GM13976 (cell line): ENCODE measurements at regions not wholly inside any gene's neighbourhood (a gene's known extent, or its start where the extent isn't known, plus 50 kb on each side); places are given as distances from the start of the nearest gene placed in this dataset.

ENCODE experiments used
- DNase-seq: peaks from one replicate; pipeline ENCODE4 v3.0.0; 2012; ENCODE audit warnings: low spot score
- in situ Hi-C: fragments of 300-500 bp; cut with MboI; formaldehyde crosslinking; loops from one replicate; pipeline ENCODE4 v1.12.0; 2022; ENCODE audit warnings: low sequenced_read_pairs, mixed read lengths, inconsistent platforms; ENCODE audit not compliant: unreplicated experiment
- TF ChIP-seq, protein P1 (sequence below): IDR thresholded peaks from 2 replicates; pipeline ENCODE4 v1.5.1; 2012; ENCODE audit warnings: borderline replicate concordance, mild to moderate bottlenecking; ENCODE audit not compliant: insufficient read depth; ENCODE audit errors: extremely low read depth, missing control alignments, control extremely low read depth

DNA sequence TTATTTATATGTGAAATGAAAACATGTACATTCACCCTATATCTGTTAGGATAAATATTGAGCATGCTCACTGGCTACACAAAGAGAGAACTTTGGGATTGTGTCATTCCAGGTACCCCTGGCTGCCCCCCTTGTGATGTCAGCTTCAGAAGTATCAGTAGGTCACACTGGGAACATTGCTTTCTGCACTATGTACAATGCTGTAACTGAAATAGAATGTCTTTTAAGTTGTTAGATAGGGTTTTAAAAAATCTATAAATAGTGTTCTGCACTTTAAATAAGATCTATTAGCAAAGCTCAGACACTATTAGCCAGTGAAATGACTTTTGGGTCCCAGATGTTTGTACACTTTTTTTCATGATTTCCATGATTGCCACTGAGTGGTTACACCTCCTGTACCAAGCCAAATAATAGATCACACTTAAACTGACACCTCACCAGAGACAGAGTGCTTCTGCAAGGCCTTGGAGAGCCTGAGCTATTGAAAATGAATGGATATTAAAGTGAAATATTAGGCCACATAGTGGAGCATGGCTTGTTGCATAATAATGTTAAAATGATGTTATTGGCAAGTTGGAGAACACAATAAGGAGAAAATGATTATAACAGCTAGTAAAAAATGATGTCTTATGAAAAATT lies 297.0 kb upstream of the NXPH2 start:
- TF ChIP-seq, protein P1, sequence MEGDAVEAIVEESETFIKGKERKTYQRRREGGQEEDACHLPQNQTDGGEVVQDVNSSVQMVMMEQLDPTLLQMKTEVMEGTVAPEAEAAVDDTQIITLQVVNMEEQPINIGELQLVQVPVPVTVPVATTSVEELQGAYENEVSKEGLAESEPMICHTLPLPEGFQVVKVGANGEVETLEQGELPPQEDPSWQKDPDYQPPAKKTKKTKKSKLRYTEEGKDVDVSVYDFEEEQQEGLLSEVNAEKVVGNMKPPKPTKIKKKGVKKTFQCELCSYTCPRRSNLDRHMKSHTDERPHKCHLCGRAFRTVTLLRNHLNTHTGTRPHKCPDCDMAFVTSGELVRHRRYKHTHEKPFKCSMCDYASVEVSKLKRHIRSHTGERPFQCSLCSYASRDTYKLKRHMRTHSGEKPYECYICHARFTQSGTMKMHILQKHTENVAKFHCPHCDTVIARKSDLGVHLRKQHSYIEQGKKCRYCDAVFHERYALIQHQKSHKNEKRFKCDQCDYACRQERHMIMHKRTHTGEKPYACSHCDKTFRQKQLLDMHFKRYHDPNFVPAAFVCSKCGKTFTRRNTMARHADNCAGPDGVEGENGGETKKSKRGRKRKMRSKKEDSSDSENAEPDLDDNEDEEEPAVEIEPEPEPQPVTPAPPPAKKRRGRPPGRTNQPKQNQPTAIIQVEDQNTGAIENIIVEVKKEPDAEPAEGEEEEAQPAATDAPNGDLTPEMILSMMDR = no peak
- in situ Hi-C loops = no loop called here
- DNase-seq = no peak

DNA sequence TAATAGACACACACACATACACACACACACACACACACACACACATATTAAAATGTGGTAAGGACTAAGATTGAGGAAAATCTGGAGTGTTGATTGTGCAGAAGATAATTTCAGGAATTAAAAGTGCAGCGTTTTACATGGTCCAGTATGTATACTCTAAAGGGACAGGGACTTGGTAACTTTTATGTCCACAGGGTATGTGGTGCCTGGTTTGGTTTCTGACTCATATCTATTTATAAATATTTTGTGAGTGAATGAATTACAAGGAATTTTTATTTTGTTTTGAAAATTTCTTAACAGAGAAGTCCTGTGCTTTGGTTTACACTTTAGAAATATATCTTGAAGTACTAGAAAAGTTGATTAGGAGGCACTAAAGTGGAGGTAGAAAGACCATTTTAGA lies 287.7 kb upstream of the NXPH2 start:
- in situ Hi-C loops = no loop called here
- TF ChIP-seq, protein P1 = no peak
- DNase-seq = no peak

DNA sequence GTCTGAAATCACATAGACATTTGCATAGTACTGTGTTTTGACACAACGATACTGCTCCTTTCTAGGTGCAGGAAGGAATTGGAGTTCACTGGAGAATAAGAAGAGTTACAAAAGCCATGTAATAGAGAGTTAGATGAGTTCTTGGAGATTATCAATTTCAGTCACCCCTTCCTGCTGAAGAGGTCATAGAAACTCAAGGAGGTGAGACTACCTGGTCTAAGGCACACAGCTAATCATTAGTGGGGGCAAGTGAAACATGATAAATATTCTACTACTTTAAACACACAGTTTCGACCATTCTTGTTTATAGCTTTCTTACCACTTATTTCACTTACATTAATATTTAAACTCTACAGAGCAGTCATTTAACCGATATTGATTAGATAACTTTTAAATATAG lies 286.9 kb upstream of the NXPH2 start:
- in situ Hi-C loops = no loop called here
- no peak for DNase-seq
- TF ChIP-seq, protein P1 = no peak

DNA sequence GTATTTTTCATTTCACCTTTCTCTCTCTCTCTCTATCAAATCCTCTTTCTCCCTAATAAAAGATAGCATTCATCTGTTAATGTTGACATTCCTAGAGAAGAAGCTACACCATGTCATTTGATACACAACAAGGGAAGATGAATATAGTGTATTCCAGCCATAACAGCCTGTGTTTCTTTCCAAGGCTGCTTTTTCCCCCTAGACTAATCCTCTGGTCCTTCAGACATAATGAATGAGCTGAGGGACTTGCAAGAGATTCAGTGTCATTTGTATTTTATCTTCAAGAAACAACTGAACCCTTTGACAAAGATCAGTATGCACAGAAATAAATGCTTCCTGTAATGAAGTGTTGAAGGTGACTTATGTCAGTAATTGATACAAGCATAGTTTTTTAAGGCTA lies 284.0 kb upstream of the NXPH2 start:
- TF ChIP-seq, protein P1 = no peak
- DNase-seq = no peak
- in situ Hi-C loops = no loop called here

DNA sequence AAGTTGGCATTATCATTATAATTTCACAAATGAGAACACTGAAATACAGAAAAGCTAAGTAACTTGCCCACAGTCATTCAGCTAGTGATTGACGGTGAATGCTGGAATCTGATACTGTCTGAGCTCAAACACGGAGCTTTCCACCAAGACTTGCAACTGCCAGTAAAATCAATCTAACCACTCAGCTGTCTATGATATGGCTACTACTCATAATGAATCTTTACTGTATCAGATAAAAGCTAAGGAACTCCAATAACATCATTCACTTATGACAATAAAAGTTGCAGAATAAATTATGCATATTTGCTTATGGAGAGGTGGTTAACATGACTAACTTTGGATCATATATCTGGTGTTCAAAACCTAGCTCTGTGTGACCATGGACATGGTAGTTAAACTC lies 279.4 kb upstream of the NXPH2 start:
- no peak for DNase-seq
- TF ChIP-seq, protein P1 = no peak
- in situ Hi-C loops = no loop called here

DNA sequence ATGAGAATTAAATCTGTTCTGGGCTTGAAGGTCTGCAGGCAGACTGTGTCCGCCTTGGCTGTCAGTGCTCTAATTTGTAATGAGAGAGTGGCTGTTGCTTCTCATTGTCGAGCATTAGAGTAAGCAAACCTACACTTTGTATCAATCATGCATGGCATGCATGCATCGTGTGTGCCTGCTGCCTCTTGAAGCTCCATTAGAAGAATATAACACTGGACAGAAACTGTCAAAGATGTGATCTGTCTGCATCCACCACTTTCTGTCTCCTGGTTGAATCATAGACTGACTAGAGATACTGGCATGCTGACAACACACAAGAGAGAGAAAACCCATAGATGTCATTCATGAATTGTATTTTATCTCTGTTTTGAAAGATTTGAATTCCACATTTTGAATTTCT lies 275.0 kb upstream of the NXPH2 start:
- TF ChIP-seq, protein P1 = no peak
- DNase-seq = no peak
- in situ Hi-C loops = no loop called here

DNA sequence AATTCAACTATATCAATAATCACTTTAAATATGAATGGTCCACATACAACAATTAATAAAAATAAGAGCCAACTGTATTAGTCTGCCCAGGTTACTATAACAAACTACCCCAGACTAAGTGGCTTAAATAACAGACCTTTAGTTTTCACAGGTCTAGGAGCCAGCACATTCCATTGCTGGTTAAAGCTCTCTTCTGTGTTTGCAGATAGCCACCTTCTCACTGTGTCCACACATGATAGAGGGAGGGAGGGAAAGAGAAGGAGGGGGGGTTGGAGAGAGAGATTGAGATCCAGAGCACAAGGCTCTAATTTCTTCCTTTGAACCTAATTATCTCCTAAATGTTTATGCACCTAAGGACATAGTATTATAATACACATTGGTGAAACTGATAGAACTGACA lies 267.8 kb upstream of the NXPH2 start:
- DNase-seq = no peak
- TF ChIP-seq, protein P1 = no peak
- in situ Hi-C loops = no loop called here
